SU-DHL-6 (cell line): ENCODE measurements at regions not wholly inside any gene's neighbourhood (a gene's known extent, or its start where the extent isn't known, plus 50 kb on each side); places are given as distances from the start of the nearest gene placed in this dataset.

Experiments
- H2AFZ ChIP-seq: fragments of 200-600 bp; sonication (generic); 2 replicates; pipeline ENCODE4 v1.6.1; 2014; ENCODE audit warnings: low read depth, mild to moderate bottlenecking, moderate library complexity, mixed read lengths, antibody characterized with exemption, low read length; ENCODE audit not compliant: severe bottlenecking
- H3F3A ChIP-seq: fragments of 200-600 bp; shearing (Covaris generic); 2 replicates; pipeline ENCODE4 v1.6.0; 2016; ENCODE audit warnings: antibody characterized with exemption, mild to moderate bottlenecking; ENCODE audit not compliant: insufficient read depth
- H3K27ac ChIP-seq: fragments of 200-600 bp; sonication (generic); 2 replicates; pipeline ENCODE4 v1.5.1; 2016; ENCODE audit warnings: low read depth, mild to moderate bottlenecking, low read length, moderate library complexity, mixed read lengths
- H3K27me3 ChIP-seq: fragments of 200-600 bp; sonication (generic), shearing (Covaris generic); 2 replicates; pipeline ENCODE4 v1.6.0; 2014; ENCODE audit warnings: mild to moderate bottlenecking, low read length
- H3K36me3 ChIP-seq: fragments of 200-600 bp; sonication (generic); 2 replicates; pipeline ENCODE4 v1.6.1; 2014; ENCODE audit warnings: mild to moderate bottlenecking, low read length, mixed read lengths
- H3K4me2 ChIP-seq: fragments of 300-600, 200-600 bp; shearing (Covaris generic), sonication (generic); 2 replicates; pipeline ENCODE4 v1.6.0; 2014; ENCODE audit warnings: low read length, low read depth, mild to moderate bottlenecking; ENCODE audit not compliant: poor library complexity, severe bottlenecking
- H3K4me3 ChIP-seq: fragments of 200-600 bp; sonication (generic); 2 replicates; pipeline ENCODE4 v1.5.1; 2014; ENCODE audit warnings: antibody characterized with exemption, low read length, mild to moderate bottlenecking, mixed read lengths; ENCODE audit not compliant: insufficient read depth, poor library complexity, severe bottlenecking
- H3K79me2 ChIP-seq: fragments of 200-600 bp; sonication (generic); 2 replicates; pipeline ENCODE4 v1.6.1; 2014; ENCODE audit warnings: mild to moderate bottlenecking, low read length, moderate library complexity; ENCODE audit not compliant: insufficient read depth
- H3K9ac ChIP-seq: fragments of 200-600 bp; sonication (generic); 2 replicates; pipeline ENCODE4 v1.7.0; 2014; ENCODE audit warnings: mild to moderate bottlenecking, low read length
- H3K9me2 ChIP-seq: fragments of 200-600 bp; sonication (generic); replicated peaks from 2 replicates; pipeline ENCODE4 v1.6.1; 2014; ENCODE audit warnings: low read length; ENCODE audit not compliant: insufficient read depth
- H3K9me3 ChIP-seq: fragments of 200-600 bp; sonication (generic); 2 replicates; pipeline ENCODE4 v1.6.1; 2014; ENCODE audit warnings: low read length, mixed read lengths; ENCODE audit not compliant: insufficient read depth
- H4K20me1 ChIP-seq: fragments of 200-600 bp; sonication (generic); 2 replicates; pipeline ENCODE4 v1.6.1; 2014; ENCODE audit warnings: low read depth, mild to moderate bottlenecking, antibody characterized with exemption, low read length, moderate library complexity, mixed read lengths
- CTCF ChIP-seq: fragments of 200-600 bp; sonication (generic); IDR thresholded peaks from one replicate; pipeline ENCODE4 v1.5.1; 2017; ENCODE audit warnings: antibody characterized with exemption, mild to moderate bottlenecking, low read length, moderate library complexity; ENCODE audit not compliant: insufficient read depth, poor library complexity, severe bottlenecking
- EZH2phosphoT487 ChIP-seq: fragments of 200-600 bp; sonication (generic), shearing (Covaris generic); conservative IDR thresholded peaks from 2 replicates; pipeline ENCODE4 v1.6.1; 2018; ENCODE audit warnings: mild to moderate bottlenecking, antibody characterized with exemption, low read length, moderate library complexity, mixed read lengths

DNA sequence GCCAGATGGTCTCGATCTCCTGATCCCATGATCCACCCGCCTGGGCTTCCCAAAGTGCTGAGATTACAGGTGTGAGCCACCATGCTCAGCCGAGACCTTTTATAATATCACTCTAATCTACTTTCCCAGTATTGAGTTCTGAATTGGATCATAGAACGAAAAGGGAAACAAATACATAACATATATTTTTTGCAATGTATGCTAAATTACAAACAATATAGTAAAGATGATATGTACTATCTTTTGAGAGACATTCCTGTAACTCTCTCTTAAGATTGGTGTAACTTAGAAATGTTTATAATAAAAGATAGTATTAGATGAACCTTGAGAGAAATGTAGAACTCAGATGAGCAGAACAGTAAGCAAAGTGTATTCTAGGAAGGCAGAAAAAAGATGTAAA, 129.2 kb upstream of the TENT5A start:
- no peak overlapping the region for H3K4me3 ChIP-seq
- TF ChIP-seq EZH2phosphoT487 (no peak), CTCF (no peak)
- H3K27me3 ChIP-seq: no peaks in the 10 kb centered on the region

DNA sequence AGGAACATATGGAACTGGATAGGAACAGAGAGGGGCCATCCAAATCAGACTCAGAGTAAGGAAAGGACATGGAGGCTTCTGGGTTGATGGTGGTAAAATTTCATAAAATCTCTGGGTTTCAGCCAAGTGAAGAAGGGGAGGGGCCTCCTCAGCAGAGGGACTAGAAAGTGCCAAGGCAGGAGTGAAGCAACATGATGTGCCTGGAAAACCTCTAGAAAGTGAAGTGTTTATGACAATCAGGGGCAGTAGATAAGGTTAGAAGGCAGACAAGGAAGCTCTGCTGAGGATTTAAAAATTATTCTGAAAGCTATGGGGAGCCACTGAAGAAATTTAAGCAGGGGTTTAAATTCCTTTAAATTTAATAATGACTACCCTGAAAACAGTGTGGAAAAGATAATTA, 126.0 kb upstream of the TENT5A start:
- Histone ChIP-seq H3K36me3 (no peaks in the 10 kb centered on the region), H3K27ac (no peak overlapping the region), H3K9me3 (no peaks in the 10 kb centered on the region), H4K20me1 (no peaks in the 10 kb centered on the region), H3K4me3 (no peak overlapping the region), H3F3A (no peaks in the 10 kb centered on the region), H3K9ac (no peak overlapping the region), H3K27me3 (no peaks in the 10 kb centered on the region), H2AFZ (no peak overlapping the region), H3K4me2 (no peak overlapping the region), H3K9me2 (no peaks in the 10 kb centered on the region), H3K79me2 (no peaks in the 10 kb centered on the region)
- TF ChIP-seq EZH2phosphoT487 (no peak), CTCF (no peak)

More for the DNA sequence above, 129.2 kb upstream of the TENT5A start:
- Histone ChIP-seq H3K9me3 (no peaks in the 10 kb centered on the region), H3K4me2 (no peak overlapping the region), H3K9ac (no peak overlapping the region), H3K9me2 (no peaks in the 10 kb centered on the region), H3K27ac (no peak overlapping the region), H3K79me2 (no peaks in the 10 kb centered on the region), H2AFZ (no peak overlapping the region), H3K36me3 (no peaks in the 10 kb centered on the region), H3F3A (no peaks in the 10 kb centered on the region), H4K20me1 (no peaks in the 10 kb centered on the region)

GRCh38 chr6:81876971-81877370, 124.5 kb upstream of the TENT5A start:
- Histone ChIP-seq H3K36me3 (no peaks in the 10 kb centered on the region), H3K9me2 (no peaks in the 10 kb centered on the region), H2AFZ (no peak overlapping the region), H3F3A (no peaks in the 10 kb centered on the region), H3K4me3 (no peak overlapping the region), H3K79me2 (no peaks in the 10 kb centered on the region), H3K4me2 (no peak overlapping the region), H3K27me3 (no peaks in the 10 kb centered on the region), H3K9ac (no peak overlapping the region), H3K27ac (no peak overlapping the region), H4K20me1 (no peaks in the 10 kb centered on the region), H3K9me3 (no peaks in the 10 kb centered on the region)
- TF ChIP-seq EZH2phosphoT487 (no peak), CTCF (no peak)
